ENCODE measurements at regions not wholly inside any gene's neighbourhood (a gene's known extent, or its start where the extent isn't known, plus 50 kb on each side); places are given as distances from the start of the nearest gene placed in this dataset.

DNA sequence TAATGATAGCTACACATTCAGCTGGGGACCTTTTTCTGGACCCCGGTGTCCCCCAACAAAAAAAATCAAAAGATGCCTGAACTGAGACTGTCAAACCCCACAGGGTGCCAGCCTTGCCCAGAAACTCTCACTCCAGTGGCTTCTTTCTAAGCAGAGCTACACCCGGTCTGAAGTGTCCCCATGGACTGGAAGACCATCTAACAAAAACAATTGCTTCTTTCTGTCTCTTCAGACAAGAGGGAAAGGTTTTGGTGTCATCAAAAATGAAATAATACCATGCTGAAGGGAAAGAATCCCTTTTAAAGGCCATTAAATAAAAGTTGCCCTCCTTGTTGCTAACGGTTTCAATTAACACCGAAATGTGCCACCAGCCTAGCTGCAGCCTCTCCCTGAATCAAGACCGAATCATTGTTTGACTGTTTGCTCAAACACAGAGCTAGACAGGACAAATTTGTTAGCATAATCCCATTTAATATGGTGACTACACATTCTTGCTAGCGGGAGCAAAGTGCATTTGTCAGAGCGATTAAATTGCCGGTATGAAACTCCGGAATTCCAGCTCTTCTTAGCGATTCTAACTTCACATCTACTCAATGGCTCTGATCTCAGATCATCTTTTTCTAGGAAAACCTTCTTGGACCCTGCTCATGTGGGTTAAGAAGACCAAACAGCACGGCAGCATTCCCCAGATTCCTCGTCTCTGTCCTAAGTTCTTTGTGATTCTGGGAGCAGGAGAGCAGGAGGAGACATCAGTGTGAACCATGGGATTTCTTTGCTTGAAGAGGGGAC, 397.5 kb upstream of the PRKCQ start:
- no peak overlapping the region for H3K4ac ChIP-seq (ENCODE audit: low read depth, low read length)
- H3K9me3 ChIP-seq (ENCODE audit: control insufficient read depth, low read depth, low read length): no peaks in the 10 kb centered on the region
- no peak overlapping the region for H2AK5ac ChIP-seq (ENCODE audit: insufficient read length, low read length)
- H3K23ac ChIP-seq (ENCODE audit: insufficient read length, low read depth, low read length): no peak overlapping the region
- Mint-ChIP-seq H3K36me3 (ENCODE audit: insufficient read depth in 1 of 3, low read depth in 3 of 3) (no peaks in the 10 kb centered on the region; a peak in 1 of 7 replicates), H3K27ac (0 out of 7 replicates have a peak overlapping the region, but pooled peaks of 1 of the 3 experiments have one; percentile 22), H3K27me3 (ENCODE audit: low read depth) (peaks cover 3% of the 10 kb centered on the region), H3K4me1 (peaks cover 18 to 20% of the 10 kb centered on the region in 2 experiments), H3K4me3 (no peak overlapping the region), H3K9me3 (no peaks in the 10 kb centered on the region)
- H3K56ac ChIP-seq (ENCODE audit: insufficient read length, low read depth, low read length): no peak overlapping the region
- peaks cover 7% of the 10 kb centered on the region; the same call in 1 of the 2 replicates for H3K4me1 ChIP-seq (ENCODE audit: insufficient read depth, low read length)
- H4K8ac ChIP-seq (replicated peaks; ENCODE audit: insufficient read length, low read depth, low read length): no peak overlapping the region
- no peak overlapping the region for H2BK15ac ChIP-seq (ENCODE audit: low read depth, low read length)
- no peak overlapping the region for H4K91ac ChIP-seq (ENCODE audit: insufficient read length, low read depth, low read length)
- H2BK20ac ChIP-seq (ENCODE audit: low read depth, low read length, poor library complexity, severe bottlenecking): no peak overlapping the region
- no peak overlapping the region for H3K27ac ChIP-seq (ENCODE audit: insufficient read length, low read depth, low read length)
- H2AFZ ChIP-seq (ENCODE audit: low read length): no peak overlapping the region
- H2BK5ac ChIP-seq (ENCODE audit: insufficient read length, low read length): no peak overlapping the region
- DNase-seq: no peak
- no peaks in the 10 kb centered on the region for H3K23me2 ChIP-seq (ENCODE audit: insufficient read length, low read depth, low read length, poor library complexity, severe bottlenecking)
- H4K20me1 ChIP-seq (ENCODE audit: control insufficient read depth, insufficient read depth, insufficient read length): no peaks in the 10 kb centered on the region
- no peak overlapping the region for H3K14ac ChIP-seq (ENCODE audit: insufficient read depth, low read length)
- no peak overlapping the region for H2BK12ac ChIP-seq (ENCODE audit: insufficient read length, low read depth, low read length)
- H3K79me1 ChIP-seq (ENCODE audit: insufficient read depth, low read depth, low read length, poor library complexity, severe bottlenecking): no peaks in the 10 kb centered on the region
- TF ChIP-seq, protein P1, sequence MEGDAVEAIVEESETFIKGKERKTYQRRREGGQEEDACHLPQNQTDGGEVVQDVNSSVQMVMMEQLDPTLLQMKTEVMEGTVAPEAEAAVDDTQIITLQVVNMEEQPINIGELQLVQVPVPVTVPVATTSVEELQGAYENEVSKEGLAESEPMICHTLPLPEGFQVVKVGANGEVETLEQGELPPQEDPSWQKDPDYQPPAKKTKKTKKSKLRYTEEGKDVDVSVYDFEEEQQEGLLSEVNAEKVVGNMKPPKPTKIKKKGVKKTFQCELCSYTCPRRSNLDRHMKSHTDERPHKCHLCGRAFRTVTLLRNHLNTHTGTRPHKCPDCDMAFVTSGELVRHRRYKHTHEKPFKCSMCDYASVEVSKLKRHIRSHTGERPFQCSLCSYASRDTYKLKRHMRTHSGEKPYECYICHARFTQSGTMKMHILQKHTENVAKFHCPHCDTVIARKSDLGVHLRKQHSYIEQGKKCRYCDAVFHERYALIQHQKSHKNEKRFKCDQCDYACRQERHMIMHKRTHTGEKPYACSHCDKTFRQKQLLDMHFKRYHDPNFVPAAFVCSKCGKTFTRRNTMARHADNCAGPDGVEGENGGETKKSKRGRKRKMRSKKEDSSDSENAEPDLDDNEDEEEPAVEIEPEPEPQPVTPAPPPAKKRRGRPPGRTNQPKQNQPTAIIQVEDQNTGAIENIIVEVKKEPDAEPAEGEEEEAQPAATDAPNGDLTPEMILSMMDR (conservative IDR thresholded peaks at IDR 0.05): no peak
- no peak overlapping the region for H3T11ph ChIP-seq (ENCODE audit: low read length)
- H3K4me2 ChIP-seq (ENCODE audit: insufficient read depth, insufficient read length, low read length): no peak overlapping the region
- H3K27me3 ChIP-seq (ENCODE audit: insufficient read depth, low read length): no peaks in the 10 kb centered on the region
- no peak overlapping the region for H3K9ac ChIP-seq (ENCODE audit: extremely low read depth, insufficient read length, low read length)
- H3K79me2 ChIP-seq (ENCODE audit: insufficient read depth, low read length): no peaks in the 10 kb centered on the region
- no peak overlapping the region for H4K5ac ChIP-seq (ENCODE audit: insufficient read length, low read depth, low read length)
- WGBS (ENCODE audit: extremely low coverage, insufficient read length, low lambda C conversion rate): no CpG with 5 or more reads among the region's 12 CpGs
- H2BK120ac ChIP-seq (ENCODE audit: low read depth, low read length, poor library complexity, severe bottlenecking): no peak overlapping the region
- no peak overlapping the region for H3K18ac ChIP-seq (ENCODE audit: insufficient read length, low read depth, low read length)

Measured in H9 (cell line).